GM23338 (cell line): ENCODE measurements at regions not wholly inside any gene's neighbourhood (a gene's known extent, or its start where the extent isn't known, plus 50 kb on each side); places are given as distances from the start of the nearest gene placed in this dataset.

Source experiments
- ATAC-seq: fragments of 200-7000 bp; cut with Tn5 transposase; 3 replicates; pipeline ENCODE4 v1.9.1; 2020
- DNase-seq: peaks from one replicate; pipeline ENCODE4 v3.0.0-alpha.2; 2015; ENCODE audit warnings: low spot score
- H2AFZ ChIP-seq: fragments of 200-600 bp; sonication (generic); 2 replicates; pipeline ENCODE4 v1.8.0; 2016; ENCODE audit warnings: antibody characterized with exemption, mild to moderate bottlenecking, moderate library complexity
- H3F3A ChIP-seq: fragments of 200-600 bp; sonication (generic); replicated peaks from 2 replicates; pipeline ENCODE4 v1.8.0; 2017; ENCODE audit warnings: antibody characterized with exemption, mixed run types, low read depth
- H3K27ac ChIP-seq: fragments of 200-600 bp; sonication (generic); 2 replicates; pipeline ENCODE4 v1.6.1; 2016; ENCODE audit warnings: low read depth
- H3K27me3 ChIP-seq: fragments of 200-600 bp; sonication (generic); 2 replicates; pipeline ENCODE4 v1.8.0; 2016; ENCODE audit warnings: mild to moderate bottlenecking, mixed run types, moderate library complexity; ENCODE audit not compliant: insufficient read depth
- H3K36me3 ChIP-seq: fragments of 200-600 bp; sonication (generic); 2 replicates; pipeline ENCODE4 v1.8.0; 2016; ENCODE audit warnings: mild to moderate bottlenecking; ENCODE audit not compliant: insufficient read depth
- H3K4me1 ChIP-seq: fragments of 200-600 bp; sonication (generic); 2 replicates; pipeline ENCODE4 v1.8.0; 2016; ENCODE audit warnings: mild to moderate bottlenecking, moderate library complexity; ENCODE audit not compliant: insufficient read depth
- H3K4me2 ChIP-seq: fragments of 200-600 bp; sonication (generic); 2 replicates; pipeline ENCODE4 v1.7.1; 2017; ENCODE audit warnings: mixed run types
- H3K4me3 ChIP-seq: fragments of 200-600 bp; sonication (generic); 2 replicates; pipeline ENCODE4 v1.6.1; 2016; ENCODE audit warnings: mixed run types
- H3K79me2 ChIP-seq: fragments of 200-600 bp; sonication (generic); replicated peaks from 2 replicates; pipeline ENCODE4 v1.8.0; 2017; ENCODE audit warnings: mild to moderate bottlenecking; ENCODE audit not compliant: insufficient read depth
- H3K9me2 ChIP-seq: fragments of 200-600 bp; sonication (generic); 2 replicates; pipeline ENCODE4 v1.8.0; 2017; ENCODE audit not compliant: insufficient read depth
- H4K20me1 ChIP-seq: fragments of 200-600 bp; sonication (generic); replicated peaks from 2 replicates; pipeline ENCODE4 v1.8.0; 2017; ENCODE audit warnings: mild to moderate bottlenecking; ENCODE audit not compliant: insufficient read depth
- H3K27ac Mint-ChIP-seq: 2 replicates; pipeline ENCODE4 v1.8.0; 2020; ENCODE audit warnings: inconsistent platforms, mild to moderate bottlenecking, moderate library complexity, mixed read lengths
- H3K27me3 Mint-ChIP-seq: 3 replicates; pipeline ENCODE4 v1.8.0; 2022; ENCODE audit warnings: low read depth, mild to moderate bottlenecking, moderate library complexity, mixed read lengths, inconsistent platforms; ENCODE audit not compliant: insufficient read depth, poor library complexity
- H3K36me3 Mint-ChIP-seq: 3 replicates; pipeline ENCODE4 v1.8.0; 2021; ENCODE audit warnings: low read depth, mild to moderate bottlenecking, inconsistent platforms, moderate library complexity, mixed read lengths
- H3K4me1 Mint-ChIP-seq: 3 replicates; pipeline ENCODE4 v1.8.0; 2020; ENCODE audit warnings: mild to moderate bottlenecking, inconsistent platforms, mixed read lengths
- H3K4me3 Mint-ChIP-seq: 3 replicates; pipeline ENCODE4 v1.8.0; 2021; ENCODE audit warnings: moderate library complexity, mild to moderate bottlenecking, inconsistent platforms, mixed read lengths
- H3K9me3 Mint-ChIP-seq: 3 replicates; pipeline ENCODE4 v1.8.0; 2020; ENCODE audit warnings: moderate library complexity, mild to moderate bottlenecking, inconsistent platforms, mixed read lengths
- CREB1 ChIP-seq: fragments of 250-450 bp; sonication (Bioruptor Pico); IDR thresholded peaks from 2 replicates; pipeline ENCODE4 v1.5.0; 2020; ENCODE audit warnings: low read depth, mild to moderate bottlenecking, moderate library complexity
- ETS1 ChIP-seq: IDR thresholded peaks from 2 replicates; pipeline ENCODE4 v1.6.1; 2016; ENCODE audit warnings: antibody characterized with exemption
- EZH2 ChIP-seq: fragments of 200-600 bp; sonication (generic); IDR thresholded peaks from one replicate; pipeline ENCODE4 v1.8.0; 2017; ENCODE audit warnings: antibody characterized with exemption, mild to moderate bottlenecking, low read depth; ENCODE audit not compliant: unreplicated experiment
- EZH2phosphoT487 ChIP-seq: fragments of 200-600 bp; sonication (generic); IDR thresholded peaks from one replicate; pipeline ENCODE4 v1.8.1; 2018; ENCODE audit warnings: antibody characterized with exemption; ENCODE audit not compliant: unreplicated experiment
- NANOG ChIP-seq: IDR thresholded peaks from 2 replicates; pipeline ENCODE4 v1.6.1; 2016; ENCODE audit warnings: antibody characterized with exemption, borderline replicate concordance
- POLR2AphosphoS5 ChIP-seq: IDR thresholded peaks from 2 replicates; pipeline ENCODE4 v1.6.1; 2016; ENCODE audit warnings: antibody characterized with exemption, low read depth
- REST ChIP-seq: IDR thresholded peaks from one replicate; pipeline ENCODE4 v1.6.1; 2018; ENCODE audit warnings: antibody characterized with exemption; ENCODE audit not compliant: unreplicated experiment
- STAT1 ChIP-seq: IDR thresholded peaks from one replicate; pipeline ENCODE4 v1.6.1; 2016; ENCODE audit warnings: antibody characterized with exemption; ENCODE audit not compliant: unreplicated experiment
- ZNF114 ChIP-seq: fragments of 250-450 bp; sonication (Bioruptor Pico); IDR thresholded peaks from 2 replicates; pipeline ENCODE4 v1.5.0; 2020; ENCODE audit warnings: mild to moderate bottlenecking, moderate library complexity
- ZNF331 ChIP-seq: fragments of 250-450 bp; sonication (Bioruptor Pico); IDR thresholded peaks from 2 replicates; pipeline ENCODE4 v1.5.0; 2020; ENCODE audit warnings: low read depth, mild to moderate bottlenecking, moderate library complexity
- TF ChIP-seq, protein P1 (sequence below), 2 experiments: fragments of 200-600 bp in 1 of 2; sonication (generic) in 1 of 2; conservative IDR thresholded peaks; 2 replicates each; pipeline versions ENCODE4 v1.5.1 to v1.6.1; 2016 to 2017; ENCODE audit warnings: antibody characterized with exemption in 2 of 2, low read depth in 2 of 2, mild to moderate bottlenecking in 2 of 2, moderate library complexity in 1 of 2
- TF ChIP-seq, protein P2 (sequence below): fragments of 250-450 bp; sonication (Bioruptor Pico); IDR thresholded peaks from 2 replicates; pipeline ENCODE4 v1.5.0; 2020; ENCODE audit warnings: mild to moderate bottlenecking, moderate library complexity

DNA sequence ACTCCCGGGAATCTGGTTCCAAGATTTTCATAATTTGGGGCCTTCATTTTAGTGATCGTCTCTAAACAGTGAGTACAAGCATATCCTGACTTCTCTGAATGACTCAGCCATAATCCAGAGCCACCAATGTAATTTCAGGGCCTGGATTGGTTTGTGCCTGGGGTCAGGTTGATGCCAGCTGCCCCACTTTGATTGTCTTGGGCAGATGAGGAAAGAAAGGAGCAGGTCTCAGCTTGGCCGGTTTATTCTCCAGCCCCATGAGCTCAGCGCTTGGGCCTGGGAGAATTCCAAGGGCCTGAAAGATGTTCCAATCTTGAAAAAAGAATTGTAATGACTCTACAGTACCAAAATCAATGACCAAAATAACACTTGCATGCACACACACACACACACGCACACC lies 71.2 kb upstream of the ECE1 start (continued):
- TF ChIP-seq, protein P1, sequence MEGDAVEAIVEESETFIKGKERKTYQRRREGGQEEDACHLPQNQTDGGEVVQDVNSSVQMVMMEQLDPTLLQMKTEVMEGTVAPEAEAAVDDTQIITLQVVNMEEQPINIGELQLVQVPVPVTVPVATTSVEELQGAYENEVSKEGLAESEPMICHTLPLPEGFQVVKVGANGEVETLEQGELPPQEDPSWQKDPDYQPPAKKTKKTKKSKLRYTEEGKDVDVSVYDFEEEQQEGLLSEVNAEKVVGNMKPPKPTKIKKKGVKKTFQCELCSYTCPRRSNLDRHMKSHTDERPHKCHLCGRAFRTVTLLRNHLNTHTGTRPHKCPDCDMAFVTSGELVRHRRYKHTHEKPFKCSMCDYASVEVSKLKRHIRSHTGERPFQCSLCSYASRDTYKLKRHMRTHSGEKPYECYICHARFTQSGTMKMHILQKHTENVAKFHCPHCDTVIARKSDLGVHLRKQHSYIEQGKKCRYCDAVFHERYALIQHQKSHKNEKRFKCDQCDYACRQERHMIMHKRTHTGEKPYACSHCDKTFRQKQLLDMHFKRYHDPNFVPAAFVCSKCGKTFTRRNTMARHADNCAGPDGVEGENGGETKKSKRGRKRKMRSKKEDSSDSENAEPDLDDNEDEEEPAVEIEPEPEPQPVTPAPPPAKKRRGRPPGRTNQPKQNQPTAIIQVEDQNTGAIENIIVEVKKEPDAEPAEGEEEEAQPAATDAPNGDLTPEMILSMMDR (conservative IDR thresholded peaks at IDR 0.05; ENCODE audit: low read depth in 2 of 2): no peak
- no peak for TF ChIP-seq EZH2phosphoT487

GRCh38 chr1:21357161-21357560 lies 66.9 kb upstream of the ECE1 start:
- H3K4me3 Mint-ChIP-seq: no peak overlapping the region
- TF ChIP-seq, protein P2, sequence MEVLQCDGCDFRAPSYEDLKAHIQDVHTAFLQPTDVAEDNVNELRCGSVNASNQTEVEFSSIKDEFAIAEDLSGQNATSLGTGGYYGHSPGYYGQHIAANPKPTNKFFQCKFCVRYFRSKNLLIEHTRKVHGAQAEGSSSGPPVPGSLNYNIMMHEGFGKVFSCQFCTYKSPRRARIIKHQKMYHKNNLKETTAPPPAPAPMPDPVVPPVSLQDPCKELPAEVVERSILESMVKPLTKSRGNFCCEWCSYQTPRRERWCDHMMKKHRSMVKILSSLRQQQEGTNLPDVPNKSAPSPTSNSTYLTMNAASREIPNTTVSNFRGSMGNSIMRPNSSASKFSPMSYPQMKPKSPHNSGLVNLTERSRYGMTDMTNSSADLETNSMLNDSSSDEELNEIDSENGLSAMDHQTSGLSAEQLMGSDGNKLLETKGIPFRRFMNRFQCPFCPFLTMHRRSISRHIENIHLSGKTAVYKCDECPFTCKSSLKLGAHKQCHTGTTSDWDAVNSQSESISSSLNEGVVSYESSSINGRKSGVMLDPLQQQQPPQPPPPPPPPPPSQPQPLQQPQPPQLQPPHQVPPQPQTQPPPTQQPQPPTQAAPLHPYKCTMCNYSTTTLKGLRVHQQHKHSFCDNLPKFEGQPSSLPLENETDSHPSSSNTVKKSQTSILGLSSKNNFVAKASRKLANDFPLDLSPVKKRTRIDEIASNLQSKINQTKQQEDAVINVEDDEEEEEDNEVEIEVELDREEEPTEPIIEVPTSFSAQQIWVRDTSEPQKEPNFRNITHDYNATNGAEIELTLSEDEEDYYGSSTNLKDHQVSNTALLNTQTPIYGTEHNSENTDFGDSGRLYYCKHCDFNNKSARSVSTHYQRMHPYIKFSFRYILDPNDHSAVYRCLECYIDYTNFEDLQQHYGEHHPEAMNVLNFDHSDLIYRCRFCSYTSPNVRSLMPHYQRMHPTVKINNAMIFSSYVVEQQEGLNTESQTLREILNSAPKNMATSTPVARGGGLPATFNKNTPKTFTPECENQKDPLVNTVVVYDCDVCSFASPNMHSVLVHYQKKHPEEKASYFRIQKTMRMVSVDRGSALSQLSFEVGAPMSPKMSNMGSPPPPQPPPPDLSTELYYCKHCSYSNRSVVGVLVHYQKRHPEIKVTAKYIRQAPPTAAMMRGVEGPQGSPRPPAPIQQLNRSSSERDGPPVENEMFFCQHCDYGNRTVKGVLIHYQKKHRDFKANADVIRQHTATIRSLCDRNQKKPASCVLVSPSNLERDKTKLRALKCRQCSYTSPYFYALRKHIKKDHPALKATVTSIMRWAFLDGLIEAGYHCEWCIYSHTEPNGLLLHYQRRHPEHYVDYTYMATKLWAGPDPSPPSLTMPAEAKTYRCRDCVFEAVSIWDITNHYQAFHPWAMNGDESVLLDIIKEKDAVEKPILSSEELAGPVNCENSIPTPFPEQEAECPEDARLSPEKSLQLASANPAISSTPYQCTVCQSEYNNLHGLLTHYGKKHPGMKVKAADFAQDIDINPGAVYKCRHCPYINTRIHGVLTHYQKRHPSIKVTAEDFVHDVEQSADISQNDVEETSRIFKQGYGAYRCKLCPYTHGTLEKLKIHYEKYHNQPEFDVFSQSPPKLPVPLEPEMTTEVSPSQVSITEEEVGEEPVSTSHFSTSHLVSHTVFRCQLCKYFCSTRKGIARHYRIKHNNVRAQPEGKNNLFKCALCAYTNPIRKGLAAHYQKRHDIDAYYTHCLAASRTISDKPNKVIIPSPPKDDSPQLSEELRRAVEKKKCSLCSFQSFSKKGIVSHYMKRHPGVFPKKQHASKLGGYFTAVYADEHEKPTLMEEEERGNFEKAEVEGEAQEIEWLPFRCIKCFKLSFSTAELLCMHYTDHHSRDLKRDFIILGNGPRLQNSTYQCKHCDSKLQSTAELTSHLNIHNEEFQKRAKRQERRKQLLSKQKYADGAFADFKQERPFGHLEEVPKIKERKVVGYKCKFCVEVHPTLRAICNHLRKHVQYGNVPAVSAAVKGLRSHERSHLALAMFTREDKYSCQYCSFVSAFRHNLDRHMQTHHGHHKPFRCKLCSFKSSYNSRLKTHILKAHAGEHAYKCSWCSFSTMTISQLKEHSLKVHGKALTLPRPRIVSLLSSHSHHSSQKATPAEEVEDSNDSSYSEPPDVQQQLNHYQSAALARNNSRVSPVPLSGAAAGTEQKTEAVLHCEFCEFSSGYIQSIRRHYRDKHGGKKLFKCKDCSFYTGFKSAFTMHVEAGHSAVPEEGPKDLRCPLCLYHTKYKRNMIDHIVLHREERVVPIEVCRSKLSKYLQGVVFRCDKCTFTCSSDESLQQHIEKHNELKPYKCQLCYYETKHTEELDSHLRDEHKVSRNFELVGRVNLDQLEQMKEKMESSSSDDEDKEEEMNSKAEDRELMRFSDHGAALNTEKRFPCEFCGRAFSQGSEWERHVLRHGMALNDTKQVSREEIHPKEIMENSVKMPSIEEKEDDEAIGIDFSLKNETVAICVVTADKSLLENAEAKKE (CRISPR knock-in tag): no peak
- TF ChIP-seq ZNF114 (no peak), NANOG (no peak), REST (no peak), CREB1 (CRISPR knock-in tag) (no peak), EZH2 (no peak), STAT1 (no peak), POLR2AphosphoS5 (no peak), ZNF331 (CRISPR knock-in tag) (no peak), ETS1 (no peak)

More at GRCh38 chr1:21357161-21357560, 66.9 kb upstream of the ECE1 start:
- H3K27me3 Mint-ChIP-seq: peaks cover 5% of the 10 kb centered on the region
- no peak overlapping the region for H2AFZ ChIP-seq
- no peaks in the 10 kb centered on the region for H3K36me3 ChIP-seq
- no peak overlapping the region for H3K27ac ChIP-seq
- DNase-seq (no peak), ATAC-seq (no peak)
- H3K4me1 ChIP-seq: no peaks in the 10 kb centered on the region
- no peaks in the 10 kb centered on the region for H3K79me2 ChIP-seq
- no peaks in the 10 kb centered on the region for H4K20me1 ChIP-seq
- no peaks in the 10 kb centered on the region for H3K9me2 ChIP-seq
- H3K36me3 Mint-ChIP-seq: no peaks in the 10 kb centered on the region
- no peak overlapping the region for H3K4me2 ChIP-seq
- no peak overlapping the region for H3K4me3 ChIP-seq
- H3K9me3 Mint-ChIP-seq: no peaks in the 10 kb centered on the region
- H3K27me3 ChIP-seq: no peaks in the 10 kb centered on the region
- H3K4me1 Mint-ChIP-seq: no peaks in the 10 kb centered on the region
- no peak overlapping the region for H3K27ac Mint-ChIP-seq
- H3F3A ChIP-seq: no peaks in the 10 kb centered on the region
